ENCODE measurements at regions not wholly inside any gene's neighbourhood (a gene's known extent, or its start where the extent isn't known, plus 50 kb on each side); places are given as distances from the start of the nearest gene placed in this dataset.
A peak's percentile ranks its signal among the peaks of the same experiment; 100 is the strongest.

DNA sequence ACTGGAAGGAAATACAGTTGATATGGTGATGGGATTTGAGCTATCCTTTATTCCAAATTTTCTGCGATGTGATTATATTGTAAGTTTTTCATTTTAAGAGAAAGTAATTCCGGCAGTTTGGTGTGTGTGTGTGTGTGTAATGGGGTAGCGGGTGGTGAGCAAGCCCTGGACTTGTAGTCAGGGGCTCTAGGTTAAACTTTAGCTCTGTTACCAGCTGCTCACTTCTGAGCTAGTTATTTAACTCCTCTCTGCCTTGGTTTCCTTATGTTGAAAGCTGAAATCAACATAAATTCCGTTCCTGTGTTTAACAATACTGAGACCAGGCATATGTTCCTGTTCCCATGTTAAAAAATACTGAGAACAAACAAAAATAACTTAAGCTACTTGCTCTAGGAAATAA lies 174.1 kb upstream of the CASK start:
- BruUV-seq (replicated peaks): no TSS peak
- Histone ChIP-seq H3K36me3 (ENCODE audit: control insufficient read depth in 1 of 2, insufficient read depth in 2 of 2, low read length in 2 of 2) (no peaks in the 10 kb centered on the region), H3K4me3 (replicated peaks in 1 of 2; ENCODE audit: low read depth in 1 of 2, low read length in 2 of 2) (no peak overlapping the region), H3K79me2 (ENCODE audit: insufficient read depth, low read length) (no peaks in the 10 kb centered on the region), H3K4me1 (ENCODE audit: control insufficient read depth in 1 of 2, insufficient read depth in 2 of 2, low read length in 2 of 2) (peaks cover 0 to 9% of the 10 kb centered on the region in 2 experiments; a peak in 1 of 4 replicates), H3K4me2 (ENCODE audit: low read length) (no peak overlapping the region), H4K20me1 (ENCODE audit: insufficient read depth) (no peaks in the 10 kb centered on the region), H3K9me2 (ENCODE audit: insufficient read depth) (no peaks in the 10 kb centered on the region), H3K27ac (ENCODE audit: low read depth, low read length) (no peak overlapping the region), H3K27me3 (ENCODE audit: insufficient read depth, low read length) (no peaks in the 10 kb centered on the region), H3K9me3 (ENCODE audit: control insufficient read depth in 1 of 2, insufficient read depth in 1 of 2, low read depth in 1 of 2, low read length in 2 of 2) (no peaks in the 10 kb centered on the region), H3K9ac (ENCODE audit: low read length) (no peak overlapping the region), H2AFZ (ENCODE audit: low read depth, low read length, poor library complexity, severe bottlenecking) (no peak overlapping the region)
- TF ChIP-seq SRF (IDR thresholded peaks at IDR 0.05; ENCODE audit: low read depth): no peak
- TF ChIP-seq, protein P1, sequence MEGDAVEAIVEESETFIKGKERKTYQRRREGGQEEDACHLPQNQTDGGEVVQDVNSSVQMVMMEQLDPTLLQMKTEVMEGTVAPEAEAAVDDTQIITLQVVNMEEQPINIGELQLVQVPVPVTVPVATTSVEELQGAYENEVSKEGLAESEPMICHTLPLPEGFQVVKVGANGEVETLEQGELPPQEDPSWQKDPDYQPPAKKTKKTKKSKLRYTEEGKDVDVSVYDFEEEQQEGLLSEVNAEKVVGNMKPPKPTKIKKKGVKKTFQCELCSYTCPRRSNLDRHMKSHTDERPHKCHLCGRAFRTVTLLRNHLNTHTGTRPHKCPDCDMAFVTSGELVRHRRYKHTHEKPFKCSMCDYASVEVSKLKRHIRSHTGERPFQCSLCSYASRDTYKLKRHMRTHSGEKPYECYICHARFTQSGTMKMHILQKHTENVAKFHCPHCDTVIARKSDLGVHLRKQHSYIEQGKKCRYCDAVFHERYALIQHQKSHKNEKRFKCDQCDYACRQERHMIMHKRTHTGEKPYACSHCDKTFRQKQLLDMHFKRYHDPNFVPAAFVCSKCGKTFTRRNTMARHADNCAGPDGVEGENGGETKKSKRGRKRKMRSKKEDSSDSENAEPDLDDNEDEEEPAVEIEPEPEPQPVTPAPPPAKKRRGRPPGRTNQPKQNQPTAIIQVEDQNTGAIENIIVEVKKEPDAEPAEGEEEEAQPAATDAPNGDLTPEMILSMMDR (IDR thresholded peaks at IDR 0.05 in 2 of 3, conservative IDR thresholded peaks at IDR 0.05 in 1 of 3; ENCODE audit: borderline replicate concordance in 1 of 3, insufficient read depth in 1 of 3, low read depth in 2 of 3, low read length in 2 of 3): no peak
- no peak for TF ChIP-seq ZFX (IDR thresholded peaks at IDR 0.05)
- TF ChIP-seq SIN3A (IDR thresholded peaks at IDR 0.05; ENCODE audit: low read depth): no peak
- TF ChIP-seq EGR1 (IDR thresholded peaks at IDR 0.05; ENCODE audit: low read depth): no peak
- TF ChIP-seq ELF1 (IDR thresholded peaks at IDR 0.05; ENCODE audit: borderline replicate concordance, low read depth): no peak
- TF ChIP-seq EZH2 (IDR thresholded peaks at IDR 0.05): no peak
- TF ChIP-seq ZNF274 (IDR thresholded peaks at IDR 0.05; ENCODE audit: low read depth, low read length): no peak
- POLR2A ChIA-PET: no interaction called here
- DNase-seq (ENCODE audit: low read depth, low spot score) (no peak), ATAC-seq (no peak)
- intact Hi-C loops (cut with micrococcal nuclease): no loop called here
- RAD21 ChIA-PET (ENCODE audit: low non-redundant PET in 1 of 2, low total read pairs in 2 of 2, uncharacterized antibody in 2 of 2, unreplicated experiment in 2 of 2): no interaction called here
- CTCF ChIA-PET: interaction anchor here (0.7 kb wide), 1 partner anchor 10 kb away, joined by 3 read pairs; no protein-coding TSS in a partner anchor

DNA sequence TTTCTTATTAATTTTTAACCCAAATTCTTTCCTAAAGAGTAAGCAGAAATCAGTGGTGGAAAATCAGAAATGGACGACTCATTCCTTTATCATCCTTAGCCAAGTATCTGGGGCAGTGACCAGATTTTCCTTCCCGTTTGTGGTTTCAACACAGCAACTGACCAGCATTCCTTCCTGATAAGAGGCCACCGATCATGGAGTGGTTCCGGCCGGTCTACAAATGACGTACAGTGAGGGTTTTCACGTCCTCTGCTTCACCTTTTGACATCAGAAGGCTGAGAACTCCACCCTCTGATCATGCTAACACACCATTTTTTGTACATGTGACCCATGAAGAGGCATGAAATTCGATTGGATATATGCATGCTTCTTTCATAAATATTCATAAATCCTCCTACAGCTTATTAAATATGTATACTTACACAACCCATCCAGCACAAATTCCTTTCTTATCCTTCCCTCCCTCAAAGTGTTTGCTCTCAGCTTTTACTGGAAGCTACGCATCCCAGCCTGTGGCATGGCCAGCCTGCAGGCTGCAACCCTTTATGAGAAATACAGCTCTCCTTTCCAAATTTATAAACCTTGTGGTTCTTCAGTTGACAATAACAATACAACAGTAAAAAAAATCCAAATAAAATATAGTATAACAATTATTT lies 173.0 kb upstream of the CASK start:
- H3K4me1 ChIP-seq (ENCODE audit: control insufficient read depth in 1 of 2, insufficient read depth in 2 of 2, low read length in 2 of 2): peaks cover 0 to 9% of the 10 kb centered on the region in 2 experiments; a peak in 1 of 4 replicates
- intact Hi-C loops (cut with micrococcal nuclease): no loop called here
- BruUV-seq (replicated peaks): no TSS peak
- no peak overlapping the region for H3K9ac ChIP-seq (ENCODE audit: low read length)
- no peaks in the 10 kb centered on the region for H3K79me2 ChIP-seq (ENCODE audit: insufficient read depth, low read length)
- ChIA-PET RAD21 (ENCODE audit: low non-redundant PET in 1 of 2, low total read pairs in 2 of 2, uncharacterized antibody in 2 of 2, unreplicated experiment in 2 of 2) (no interaction called here), CTCF (no interaction called here), POLR2A (no interaction called here)
- peak; percentile 2 for DNase-seq (ENCODE audit: low read depth, low spot score)
- no peak overlapping the region for H2AFZ ChIP-seq (ENCODE audit: low read depth, low read length, poor library complexity, severe bottlenecking)
- H3K27ac ChIP-seq (ENCODE audit: low read depth, low read length): no peak overlapping the region
- no peaks in the 10 kb centered on the region for H3K36me3 ChIP-seq (ENCODE audit: control insufficient read depth in 1 of 2, insufficient read depth in 2 of 2, low read length in 2 of 2)
- H3K27me3 ChIP-seq (ENCODE audit: insufficient read depth, low read length): no peaks in the 10 kb centered on the region
- no peaks in the 10 kb centered on the region for H4K20me1 ChIP-seq (ENCODE audit: insufficient read depth)
- no peaks in the 10 kb centered on the region for H3K9me2 ChIP-seq (ENCODE audit: insufficient read depth)
- no peak for ATAC-seq
- H3K9me3 ChIP-seq (ENCODE audit: control insufficient read depth in 1 of 2, insufficient read depth in 1 of 2, low read depth in 1 of 2, low read length in 2 of 2): no peaks in the 10 kb centered on the region
- no peak overlapping the region for H3K4me3 ChIP-seq (replicated peaks in 1 of 2; ENCODE audit: low read depth in 1 of 2, low read length in 2 of 2)
- peak overlapping the region; percentile 14; the same call in 1 of the 2 replicates for H3K4me2 ChIP-seq (ENCODE audit: low read length)
- TF ChIP-seq, protein P2, sequence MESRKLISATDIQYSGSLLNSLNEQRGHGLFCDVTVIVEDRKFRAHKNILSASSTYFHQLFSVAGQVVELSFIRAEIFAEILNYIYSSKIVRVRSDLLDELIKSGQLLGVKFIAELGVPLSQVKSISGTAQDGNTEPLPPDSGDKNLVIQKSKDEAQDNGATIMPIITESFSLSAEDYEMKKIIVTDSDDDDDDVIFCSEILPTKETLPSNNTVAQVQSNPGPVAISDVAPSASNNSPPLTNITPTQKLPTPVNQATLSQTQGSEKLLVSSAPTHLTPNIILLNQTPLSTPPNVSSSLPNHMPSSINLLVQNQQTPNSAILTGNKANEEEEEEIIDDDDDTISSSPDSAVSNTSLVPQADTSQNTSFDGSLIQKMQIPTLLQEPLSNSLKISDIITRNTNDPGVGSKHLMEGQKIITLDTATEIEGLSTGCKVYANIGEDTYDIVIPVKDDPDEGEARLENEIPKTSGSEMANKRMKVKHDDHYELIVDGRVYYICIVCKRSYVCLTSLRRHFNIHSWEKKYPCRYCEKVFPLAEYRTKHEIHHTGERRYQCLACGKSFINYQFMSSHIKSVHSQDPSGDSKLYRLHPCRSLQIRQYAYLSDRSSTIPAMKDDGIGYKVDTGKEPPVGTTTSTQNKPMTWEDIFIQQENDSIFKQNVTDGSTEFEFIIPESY (IDR thresholded peaks at IDR 0.05; ENCODE audit: extremely low read depth, insufficient replicate concordance, low read length): no peak
- TF ChIP-seq RAD21 (IDR thresholded peaks at IDR 0.05; ENCODE audit: low read depth) (no peak), FOSL1 (IDR thresholded peaks at IDR 0.05; ENCODE audit: low read depth) (no peak), YY1 (IDR thresholded peaks at IDR 0.05; ENCODE audit: extremely low read depth, insufficient replicate concordance, low read depth, low read length) (no peak), POLR2A (IDR thresholded peaks at IDR 0.05; ENCODE audit: borderline replicate concordance, extremely low read depth, insufficient read depth, insufficient read length) (no peak), EGR1 (IDR thresholded peaks at IDR 0.05; ENCODE audit: low read depth) (no peak), ELF1 (IDR thresholded peaks at IDR 0.05; ENCODE audit: borderline replicate concordance, low read depth) (no peak), POLR2AphosphoS5 (IDR thresholded peaks at IDR 0.05; ENCODE audit: low read depth, low read length) (no peak), CBX3 (IDR thresholded peaks at IDR 0.05; ENCODE audit: low read depth) (no peak), EZH2phosphoT487 (IDR thresholded peaks at IDR 0.05; ENCODE audit: borderline replicate concordance) (no peak), SP1 (IDR thresholded peaks at IDR 0.05; ENCODE audit: low read depth) (no peak), CEBPB (IDR thresholded peaks at IDR 0.05; ENCODE audit: low read depth) (no peak)

Measured in HCT116 (cell line).